Fibroblast of gingiva (primary cell): ENCODE measurements at regions not wholly inside any gene's neighbourhood (a gene's known extent, or its start where the extent isn't known, plus 50 kb on each side); places are given as distances from the start of the nearest gene placed in this dataset.

ENCODE experiments used
- DNase-seq: peaks from one replicate; pipeline ENCODE4 v3.0.0-alpha.2; 2011; ENCODE audit warnings: low read depth

DNA sequence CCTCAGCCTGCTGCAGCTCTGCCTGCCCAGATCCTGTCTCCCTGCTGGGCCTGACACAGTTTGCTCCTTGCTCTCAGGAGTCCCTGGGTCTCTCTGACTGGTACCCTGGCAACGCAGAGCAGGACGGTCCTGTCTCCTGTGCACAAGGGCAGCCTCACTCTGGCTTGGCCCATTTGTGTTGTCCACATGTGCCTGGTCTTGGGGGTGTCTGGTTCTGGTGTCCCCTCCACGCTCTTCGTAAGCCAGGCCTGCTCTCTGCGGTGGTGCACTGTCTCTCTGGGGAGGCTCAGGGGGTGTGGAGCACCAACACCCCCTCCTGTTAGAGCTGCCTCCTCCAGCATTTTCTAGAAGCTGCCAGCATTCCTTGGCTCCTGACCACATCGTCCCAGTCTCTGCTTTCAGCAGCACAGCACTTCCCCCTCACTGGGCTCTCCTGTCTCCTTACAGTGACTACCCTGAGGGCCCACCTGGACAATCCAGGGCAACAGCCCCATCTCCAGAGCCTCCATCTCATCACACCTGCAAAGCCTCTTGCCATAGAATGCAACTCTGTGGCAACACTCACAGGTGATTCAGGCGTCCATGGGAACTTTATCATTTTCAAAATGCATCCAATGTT, 235.6 kb upstream of the HS6ST1 start:
- DNase-seq = no peak

DNA sequence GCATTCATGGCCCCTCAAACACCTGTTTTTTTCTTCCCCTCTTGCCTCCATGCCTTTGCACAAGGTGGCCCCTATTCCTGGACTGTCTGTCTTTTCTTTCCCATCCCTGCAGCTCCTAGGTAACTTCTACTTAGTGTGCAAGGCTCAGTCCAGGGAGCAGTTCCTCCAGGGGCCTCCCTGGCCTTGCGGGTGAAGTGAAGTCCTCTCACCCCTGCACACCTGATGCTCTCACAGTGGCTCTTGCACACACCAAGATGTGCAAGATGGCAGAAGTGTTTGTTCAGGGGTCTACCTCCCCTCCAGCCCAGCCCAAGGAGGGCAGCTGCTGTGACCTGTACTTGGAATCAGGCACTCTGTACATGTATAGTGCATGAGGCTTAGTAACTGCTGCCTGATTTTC, 236.8 kb upstream of the HS6ST1 start:
- no peak for DNase-seq

DNA sequence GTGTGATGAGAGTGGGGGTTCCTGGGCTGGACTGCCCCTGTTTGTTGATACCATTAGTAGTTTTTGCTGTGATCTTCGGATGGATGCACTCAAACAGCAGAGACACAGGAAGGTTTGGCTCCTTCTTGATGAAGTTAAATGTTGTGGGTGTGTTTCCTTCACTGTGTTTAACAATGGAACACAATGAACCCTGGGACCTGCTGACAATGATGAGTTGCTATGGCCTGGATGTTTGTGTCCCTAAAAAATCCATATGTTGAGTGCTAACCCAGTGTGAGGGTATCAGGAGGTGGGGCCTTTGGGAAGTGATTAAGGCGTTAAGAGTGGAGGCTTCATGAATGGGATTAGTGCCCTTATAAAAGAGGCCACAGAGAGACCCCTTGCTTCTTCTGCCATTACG, 237.4 kb upstream of the HS6ST1 start:
- no peak for DNase-seq

DNA sequence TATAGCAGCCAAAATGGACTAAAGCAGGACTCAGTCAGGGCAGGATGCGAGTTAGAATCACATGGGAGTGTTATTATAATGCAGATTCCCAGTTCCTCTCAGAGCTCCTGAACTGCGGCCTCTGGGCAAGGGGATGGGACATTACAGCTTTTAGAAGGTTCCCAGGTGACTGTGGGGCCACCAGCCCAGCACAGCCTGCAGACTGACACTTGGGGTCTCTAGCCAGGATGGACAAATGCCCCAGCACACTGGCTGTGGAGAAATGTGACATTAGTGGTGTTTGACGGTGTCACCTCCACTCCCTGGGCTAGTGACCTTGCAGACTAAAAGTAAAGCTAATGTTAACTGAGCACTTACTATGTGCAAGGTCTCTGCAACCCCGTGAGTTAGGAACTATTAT, 238.0 kb upstream of the HS6ST1 start:
- no peak for DNase-seq

DNA sequence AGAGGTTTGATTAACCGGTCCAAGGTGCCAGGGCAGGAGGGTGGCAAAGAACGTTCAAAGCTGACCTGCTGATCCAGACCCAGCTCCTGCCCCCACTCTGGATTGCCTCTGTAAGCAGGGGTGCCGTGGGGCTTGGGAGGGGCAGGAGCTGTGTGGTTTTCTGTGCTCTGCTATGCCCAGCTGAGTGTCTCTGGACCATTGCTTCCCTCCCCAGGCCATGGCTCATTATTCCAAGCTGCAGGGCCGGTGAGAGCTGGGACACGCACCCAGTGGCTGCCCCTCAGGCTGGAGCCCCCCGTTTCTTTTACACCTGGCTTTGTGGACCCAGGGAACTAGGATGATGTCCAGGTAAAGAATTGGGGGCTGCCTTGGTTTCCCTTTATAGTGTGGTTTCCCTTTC, 238.4 kb upstream of the HS6ST1 start:
- no peak for DNase-seq

DNA sequence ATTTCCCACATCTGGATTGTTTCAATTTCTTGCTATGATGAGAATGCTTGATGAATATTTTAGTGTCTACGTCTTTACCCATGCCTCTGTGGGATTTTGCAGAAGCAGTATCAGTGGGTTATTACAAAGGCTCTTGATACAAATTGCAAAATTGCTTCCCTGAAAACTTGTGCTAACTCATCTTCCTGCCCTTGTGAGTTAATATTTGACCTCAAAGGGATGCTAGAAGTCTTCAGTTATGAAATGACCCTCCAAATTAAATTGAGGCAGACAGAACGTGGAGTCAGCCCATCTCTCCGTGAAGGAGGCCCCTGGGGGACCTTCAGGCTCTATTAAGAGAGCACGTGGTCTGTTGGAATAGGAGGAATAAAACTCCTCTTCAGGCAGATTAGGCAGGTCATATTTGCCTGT, 239.2 kb upstream of the HS6ST1 start:
- peak; percentile 96 for DNase-seq

DNA sequence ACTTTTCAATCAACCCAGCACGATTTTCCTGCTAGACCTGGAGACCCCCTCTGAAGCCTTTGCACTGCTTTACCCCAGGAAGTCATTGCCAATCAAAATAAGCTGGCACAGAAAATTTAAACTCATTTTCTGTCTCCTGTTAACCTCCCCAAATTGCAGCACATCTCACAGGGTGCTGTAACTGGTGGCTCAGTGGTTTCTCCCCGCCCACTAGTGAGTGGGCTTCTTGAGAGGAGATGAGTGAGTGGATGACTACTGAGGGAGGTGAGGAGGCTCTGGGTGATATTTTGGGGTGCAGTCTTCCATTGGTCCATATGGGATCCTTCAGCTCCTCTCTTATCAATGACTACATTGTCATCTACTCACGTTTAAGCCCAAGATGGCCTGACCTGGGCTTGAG, 239.8 kb upstream of the HS6ST1 start:
- no peak for DNase-seq

DNA sequence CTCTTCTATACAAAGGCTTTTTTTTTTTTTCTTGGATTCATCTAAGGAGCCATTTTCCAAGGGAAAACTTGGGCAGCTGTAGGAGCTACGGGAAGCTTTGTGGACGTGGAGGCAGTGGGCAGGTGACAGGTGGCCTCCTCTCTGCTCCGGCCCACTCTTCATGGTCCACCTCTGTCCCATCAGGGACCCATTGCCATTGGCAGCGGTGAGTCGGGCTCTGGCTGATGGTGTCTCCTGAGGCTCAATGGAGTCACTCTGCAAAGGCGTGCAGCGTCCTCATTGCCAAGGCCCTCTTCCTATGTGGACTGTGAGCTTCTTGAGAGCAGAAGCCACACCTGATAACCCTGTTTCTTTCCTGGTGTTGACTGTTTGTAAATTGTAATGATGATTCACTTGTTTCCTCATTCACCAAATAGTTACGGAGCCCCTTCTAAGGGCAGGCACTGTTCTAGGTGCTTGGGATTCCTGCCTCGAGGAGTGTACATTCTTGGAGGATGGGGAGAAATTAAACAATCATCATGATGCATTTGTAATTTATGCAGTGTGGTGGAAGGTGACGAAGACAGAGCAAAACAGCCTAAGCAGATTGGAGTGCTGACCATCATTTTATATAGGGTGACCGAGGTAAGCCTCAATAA, 240.3 kb upstream of the HS6ST1 start:
- no peak for DNase-seq

DNA sequence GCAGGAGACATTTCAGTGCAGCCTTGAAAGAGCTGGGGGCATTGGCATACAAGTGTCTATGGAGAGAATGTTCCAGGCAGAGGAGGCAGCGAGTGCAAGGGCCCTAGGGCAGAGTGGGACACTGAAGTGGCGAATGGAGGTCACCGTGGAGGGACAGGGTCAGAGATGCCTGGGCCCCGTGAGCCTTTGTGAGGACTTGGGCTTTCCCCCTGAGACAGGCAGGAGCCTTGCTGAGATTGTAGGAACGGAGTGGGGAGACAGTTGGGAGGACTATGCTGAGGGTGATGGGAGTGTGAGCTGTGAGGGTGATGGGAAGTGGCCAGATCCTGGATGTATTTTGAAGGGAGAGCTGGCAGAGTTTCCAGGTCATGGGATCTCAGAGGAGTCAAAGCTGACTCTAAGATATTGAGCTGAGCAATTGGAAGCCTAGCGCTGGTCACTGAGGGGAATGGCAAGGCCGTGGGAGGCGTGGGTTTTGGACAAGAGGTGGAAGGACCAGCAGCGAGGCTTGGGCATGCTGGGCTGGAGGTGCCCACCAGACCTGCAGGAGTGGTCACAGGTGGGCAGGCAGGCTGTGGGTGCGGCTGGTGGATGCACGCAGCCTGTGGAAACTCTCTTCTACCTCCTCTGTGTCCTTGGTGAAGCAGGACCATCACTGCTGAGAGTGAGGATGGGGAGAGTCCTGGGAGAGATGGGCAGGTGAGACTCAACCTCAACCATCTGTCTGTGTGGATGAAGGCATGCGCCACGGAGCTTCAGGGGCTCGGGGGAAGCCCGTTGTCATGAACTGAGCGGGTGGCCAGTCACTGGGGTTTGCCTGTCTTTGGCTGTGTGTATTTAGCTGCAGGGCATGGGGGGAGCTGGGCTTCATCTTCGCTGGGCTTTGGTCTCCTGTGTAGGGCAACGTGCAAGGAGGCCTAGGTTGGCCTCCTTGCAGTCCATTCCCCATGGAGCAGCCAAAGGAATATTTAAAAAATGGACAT, 241.2 kb upstream of the HS6ST1 start:
- no peak for DNase-seq

DNA sequence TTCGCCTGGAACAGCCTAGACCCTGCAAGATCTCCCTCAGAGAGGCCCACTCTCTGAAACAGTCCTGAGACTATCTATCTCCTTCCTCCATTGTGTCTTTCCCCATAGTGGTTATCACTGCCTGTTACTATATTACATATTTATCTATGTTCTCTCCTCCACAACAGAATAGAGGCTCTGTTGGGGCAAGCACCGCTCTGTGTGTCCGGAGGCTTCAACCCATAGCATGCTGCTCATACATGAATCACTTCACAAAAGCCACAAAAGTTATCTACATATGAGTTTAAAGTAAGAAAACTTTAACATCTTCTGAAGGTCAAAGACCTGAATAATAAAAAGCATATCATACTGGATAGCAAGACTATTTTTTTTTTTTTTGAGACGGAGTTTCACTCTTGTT, 242.1 kb upstream of the HS6ST1 start:
- no peak for DNase-seq

DNA sequence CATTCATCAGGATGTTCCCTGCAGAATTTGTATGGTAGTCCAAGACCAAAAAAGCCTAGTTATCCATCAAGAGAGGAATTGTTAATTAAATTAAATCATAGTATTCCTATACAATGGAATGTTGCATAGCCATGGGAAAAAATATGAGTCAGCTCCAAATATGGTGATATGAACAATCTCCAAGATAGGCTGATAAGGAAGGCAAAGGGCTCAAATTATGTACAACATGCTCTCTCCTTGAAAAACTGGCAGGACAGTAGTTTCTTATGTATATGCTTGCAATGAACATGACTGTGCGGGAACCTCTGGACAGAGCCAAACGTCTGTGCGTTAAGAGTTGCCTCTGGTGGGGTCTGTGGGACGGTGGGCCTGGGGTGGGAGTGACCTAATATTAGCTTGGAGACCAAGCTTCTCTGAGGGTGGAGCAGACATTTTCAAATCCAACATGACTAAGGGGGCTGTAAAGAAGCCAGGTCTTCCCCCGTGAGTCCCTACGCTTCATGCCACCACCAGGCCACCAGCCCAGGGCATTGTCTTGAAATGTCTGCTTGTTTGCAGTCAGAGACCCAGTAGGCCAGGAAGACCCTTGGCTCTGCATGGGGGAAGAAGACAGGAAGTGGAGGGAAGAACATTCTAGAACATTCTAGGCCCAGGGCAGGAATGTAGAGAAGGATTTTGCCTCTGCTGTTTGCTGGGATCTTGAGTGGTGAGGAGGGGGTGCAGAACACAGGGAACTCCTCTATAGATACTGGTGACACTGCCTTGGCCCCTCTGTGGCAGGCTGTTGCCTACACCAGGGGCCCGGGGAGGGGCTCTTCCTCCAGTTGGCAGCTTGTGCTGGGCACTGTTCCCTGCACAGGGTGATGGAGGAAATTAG, 244.0 kb upstream of the HS6ST1 start:
- no peak for DNase-seq

DNA sequence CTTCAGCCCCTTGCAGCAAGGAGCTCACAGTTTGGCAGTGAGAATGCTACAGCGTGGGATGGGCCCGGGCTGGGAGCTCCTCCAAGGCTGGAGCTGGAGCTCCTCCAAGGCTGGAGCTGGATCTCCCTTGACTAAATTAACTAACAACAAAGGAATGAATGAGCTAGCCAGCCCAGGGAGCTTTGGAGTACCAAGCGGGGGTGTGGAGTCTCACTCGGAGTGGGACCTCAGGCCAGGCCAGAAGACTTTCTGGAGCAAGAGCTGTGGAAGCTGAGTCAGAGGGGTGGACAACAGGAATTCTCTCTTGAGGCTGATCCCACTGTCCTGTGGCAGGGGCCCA, 244.7 kb upstream of the HS6ST1 start:
- DNase-seq = peak; percentile 94

DNA sequence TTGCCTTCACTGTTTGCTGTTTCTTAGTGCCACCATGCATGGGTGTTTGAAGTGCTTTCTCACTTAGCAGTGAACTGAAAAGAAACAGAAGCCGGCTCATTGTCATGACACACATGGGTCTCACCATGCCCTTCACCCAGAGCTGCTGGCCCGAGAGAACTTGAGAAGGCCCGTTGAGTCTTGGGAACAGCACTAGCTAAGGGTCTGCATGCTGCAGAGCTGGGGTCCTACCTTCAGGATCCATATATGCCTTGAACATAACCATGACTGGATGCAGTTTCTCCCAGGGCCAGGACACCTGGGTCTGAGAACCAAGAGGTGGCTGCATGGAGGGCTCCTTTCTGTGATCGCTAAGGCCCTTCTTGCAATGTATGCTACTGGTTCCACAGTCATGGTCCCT, 245.5 kb upstream of the HS6ST1 start:
- no peak for DNase-seq

DNA sequence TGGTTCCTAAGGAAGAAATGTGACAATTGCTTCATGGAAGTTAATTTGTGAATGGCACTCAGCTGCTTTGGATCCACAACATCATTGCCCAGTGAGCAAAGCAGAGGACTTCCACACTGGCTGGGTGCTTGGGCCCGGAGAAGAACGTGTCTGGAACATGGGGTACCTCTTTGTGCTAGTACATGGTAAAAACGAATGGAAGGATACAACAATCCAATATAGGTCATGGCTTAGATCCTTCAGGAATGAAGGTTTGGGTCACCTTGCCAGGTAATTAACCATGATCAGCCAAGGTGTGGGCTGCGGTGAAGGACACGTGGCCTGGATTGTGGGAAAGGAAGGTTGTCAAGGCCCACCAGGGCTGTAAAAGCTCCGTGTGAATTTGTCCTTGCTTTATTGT, 245.9 kb upstream of the HS6ST1 start:
- DNase-seq = no peak

DNA sequence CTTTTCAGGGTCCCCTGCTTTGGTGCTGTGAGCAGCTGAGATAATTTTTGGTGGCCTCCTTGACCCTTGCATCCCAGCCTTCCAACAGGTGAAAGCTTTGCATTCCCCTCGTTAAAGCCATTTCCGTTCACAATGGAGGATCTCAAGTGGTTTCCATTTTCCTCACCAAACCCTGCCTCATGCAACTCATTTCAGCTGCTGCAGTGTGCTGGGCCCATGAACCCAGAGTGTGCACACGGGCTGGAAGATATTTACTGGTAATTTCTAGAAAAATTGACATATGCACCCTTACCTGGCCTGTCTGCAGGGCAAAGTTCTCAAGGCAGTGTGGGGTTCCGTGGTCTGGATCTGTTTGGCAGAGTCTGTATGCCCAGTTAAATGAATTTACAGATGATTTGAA, 246.8 kb upstream of the HS6ST1 start:
- no peak for DNase-seq

DNA sequence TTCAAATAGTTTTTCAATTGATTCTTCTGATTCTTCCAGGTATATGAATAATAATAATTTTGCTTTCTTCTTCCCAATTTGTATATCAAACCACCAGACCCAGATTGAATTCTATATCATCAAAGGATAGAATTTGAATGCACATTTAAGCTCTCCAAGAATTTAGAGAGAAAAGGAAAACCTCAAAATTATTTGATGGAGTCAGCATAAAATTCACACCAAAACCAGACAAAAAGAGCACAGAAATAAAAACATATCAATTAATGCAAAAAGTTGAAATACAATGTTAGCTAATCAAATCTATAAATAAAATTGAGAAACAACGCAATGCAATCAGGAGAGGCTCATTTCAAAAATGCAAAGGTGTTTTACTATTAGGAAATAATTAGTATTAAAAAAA, 248.0 kb upstream of the HS6ST1 start:
- DNase-seq = no peak

DNA sequence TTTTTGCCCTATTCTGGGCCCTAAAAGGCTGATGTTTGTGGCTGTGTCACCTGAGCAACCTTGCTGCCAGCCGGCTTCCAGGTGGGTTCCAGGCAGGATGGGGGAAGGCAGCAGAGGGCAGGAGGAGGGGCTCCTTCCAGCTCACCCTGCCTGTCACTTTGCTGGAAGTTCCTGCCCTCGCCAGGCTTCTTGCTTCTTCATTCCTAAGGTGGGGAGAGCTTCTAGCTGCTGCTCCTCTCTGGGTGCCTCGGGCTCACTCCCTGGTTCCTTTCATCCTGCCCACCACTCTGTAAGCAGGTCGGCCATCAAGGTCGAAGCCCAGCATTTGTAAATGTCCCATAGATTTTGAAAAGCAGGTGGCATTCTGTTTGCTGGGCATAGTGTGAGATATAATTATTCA, 249.4 kb upstream of the HS6ST1 start:
- no peak for DNase-seq

DNA sequence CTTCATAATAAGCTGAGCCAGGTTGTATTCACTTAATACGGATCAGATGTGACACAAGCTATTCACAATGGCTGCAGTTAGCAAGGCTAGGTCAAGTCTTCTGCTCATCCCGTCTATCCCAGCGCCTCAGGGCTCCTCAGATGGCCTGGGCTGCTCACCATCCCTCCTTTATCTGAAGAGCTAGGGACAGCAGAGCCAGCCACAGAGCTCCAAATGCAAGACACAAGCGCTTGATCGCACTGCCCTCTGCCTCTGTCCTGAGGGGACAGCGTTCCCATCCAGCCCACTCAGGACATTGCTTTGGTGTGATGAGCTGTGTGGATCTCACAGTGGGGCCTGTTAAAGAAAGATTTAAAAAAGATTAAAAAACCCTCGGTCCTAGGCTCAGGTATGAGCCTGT, 254.4 kb upstream of the HS6ST1 start:
- DNase-seq = no peak

DNA sequence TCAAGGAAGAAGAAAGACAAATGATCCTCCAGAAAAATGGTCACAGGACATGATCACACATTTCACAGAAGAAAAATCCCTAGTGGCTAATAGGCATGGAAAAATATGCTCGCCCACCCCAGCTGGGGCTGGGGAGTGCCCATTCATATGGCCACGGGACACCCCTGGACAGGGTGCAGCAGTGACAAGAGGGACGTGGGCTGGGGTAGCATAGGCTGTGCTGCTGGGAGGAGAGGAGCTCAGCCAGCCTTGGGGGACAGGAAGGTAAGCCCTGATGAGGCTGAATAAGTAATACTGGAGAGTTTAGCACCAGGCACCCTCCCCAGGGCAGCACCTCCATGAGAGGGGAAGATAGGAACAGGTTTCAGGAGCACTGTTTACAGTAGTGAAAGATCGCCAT, 254.9 kb upstream of the HS6ST1 start:
- DNase-seq = no peak

DNA sequence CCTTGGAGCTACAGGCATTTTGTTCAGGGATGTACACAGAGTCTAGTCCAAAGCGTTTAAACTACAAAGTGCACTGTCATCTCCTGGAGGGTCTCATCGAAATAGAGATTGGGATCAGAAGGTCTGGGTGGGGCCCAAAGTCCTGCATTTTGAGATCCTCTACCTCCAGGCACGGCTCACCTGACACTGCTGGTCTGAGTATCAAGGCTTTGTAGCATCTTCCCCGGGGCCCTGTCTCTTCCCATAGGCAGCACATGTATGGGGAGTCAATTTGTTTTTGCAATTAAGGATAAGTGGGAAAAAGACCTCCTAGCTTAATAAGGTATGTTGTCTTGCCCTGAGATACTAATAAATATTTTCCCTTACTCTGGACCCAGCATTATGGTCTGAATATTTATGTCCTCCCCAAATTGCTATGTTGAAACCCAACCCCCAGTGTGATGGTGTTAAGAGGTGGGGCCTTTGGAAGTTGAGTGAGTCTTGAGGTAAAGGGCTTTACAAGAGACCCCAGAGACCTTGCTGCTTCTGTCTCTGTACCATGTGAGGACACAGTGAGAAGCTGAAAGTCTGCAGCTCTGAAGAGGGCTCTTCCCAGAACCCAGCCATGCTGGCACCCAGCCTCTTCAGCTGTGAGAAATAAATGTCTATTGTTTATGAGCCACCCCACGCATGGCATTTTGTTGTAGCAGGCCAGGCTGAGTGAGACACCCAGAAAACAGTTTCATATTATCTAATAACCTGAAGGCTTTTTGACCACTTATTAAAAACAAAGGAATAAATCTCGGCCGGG, 258.7 kb upstream of the HS6ST1 start:
- DNase-seq = no peak
